Kidney (tissue), 13 donors: ENCODE measurements at regions not wholly inside any gene's neighbourhood (a gene's known extent, or its start where the extent isn't known, plus 50 kb on each side); places are given as distances from the start of the nearest gene placed in this dataset.

Experiments used
- DNase-seq, 5 donors: peaks; one replicate each; pipeline ENCODE4 v3.0.0-alpha.2; 2013 to 2020
- FAIRE-seq: peaks from 2 replicates; lab custom pipeline; 2012; peaks lifted over from hg19 to GRCh38; lab: Jason Lieb, UNC
- H3K27ac ChIP-seq, 2 donors: one replicate each; pipeline ENCODE4 v1.7.0; 2013; ENCODE audit warnings: low read depth in 2 of 2, low read length in 2 of 2, inconsistent platforms in 1 of 2
- H3K27me3 ChIP-seq: one replicate; pipeline ENCODE4 v1.7.1; 2013; ENCODE audit warnings: low read length, inconsistent platforms; ENCODE audit not compliant: control insufficient read depth, insufficient read depth
- H3K36me3 ChIP-seq, 3 donors: one replicate each; pipeline versions ENCODE4 v1.7.0 to v1.7.1; 2013; ENCODE audit warnings: low read length in 3 of 3, control low read depth in 1 of 3, inconsistent platforms in 1 of 3; ENCODE audit not compliant: insufficient read depth in 3 of 3, control insufficient read depth in 2 of 3
- H3K4me1 ChIP-seq, 3 donors: one replicate each; pipeline versions ENCODE4 v1.7.0 to v1.7.1; 2013; ENCODE audit warnings: low read length in 3 of 3, inconsistent platforms in 1 of 3, low read depth in 1 of 3; ENCODE audit not compliant: control insufficient read depth in 2 of 3, insufficient read depth in 2 of 3
- H3K4me3 ChIP-seq, 3 donors: one replicate each; pipeline versions ENCODE4 v1.7.0 to v1.8.1; 2013; ENCODE audit warnings: low read length in 3 of 3, control low read depth in 1 of 3, inconsistent platforms in 1 of 3
- H3K9ac ChIP-seq, 3 donors: one replicate each; pipeline versions ENCODE4 v1.7.0 to v1.7.1; 2013; ENCODE audit warnings: low read length in 3 of 3, control low read depth in 1 of 3, inconsistent platforms in 1 of 3
- H3K9me3 ChIP-seq, 3 donors: one replicate each; pipeline versions ENCODE4 v1.7.0 to v1.7.1; 2013; ENCODE audit warnings: low read length in 3 of 3, control low read depth in 1 of 3, inconsistent platforms in 1 of 3; ENCODE audit not compliant: control insufficient read depth in 2 of 3, insufficient read depth in 1 of 3
- CTCF ChIP-seq: IDR thresholded peaks from 3 replicates; pipeline ENCODE4 v1.5.1; 2012; ENCODE audit warnings: mild to moderate bottlenecking, moderate library complexity, borderline replicate concordance; ENCODE audit not compliant: insufficient read depth; ENCODE audit errors: extremely low read depth
- intact Hi-C: fragments of 100-400 bp; cut with DNase I; formaldehyde crosslinking; loops from one replicate; pipeline ENCODE4 v1.11.1; 2022
- donor health status: control.
- donor health status: control.
- donor health status: control.
- donor health status: control.
- donor health status: control.
- donor health status: DM: yes; HTN: yes; CAD: no.
- donor health status: Normal renal cell carcinoma (clear cell type).

DNA sequence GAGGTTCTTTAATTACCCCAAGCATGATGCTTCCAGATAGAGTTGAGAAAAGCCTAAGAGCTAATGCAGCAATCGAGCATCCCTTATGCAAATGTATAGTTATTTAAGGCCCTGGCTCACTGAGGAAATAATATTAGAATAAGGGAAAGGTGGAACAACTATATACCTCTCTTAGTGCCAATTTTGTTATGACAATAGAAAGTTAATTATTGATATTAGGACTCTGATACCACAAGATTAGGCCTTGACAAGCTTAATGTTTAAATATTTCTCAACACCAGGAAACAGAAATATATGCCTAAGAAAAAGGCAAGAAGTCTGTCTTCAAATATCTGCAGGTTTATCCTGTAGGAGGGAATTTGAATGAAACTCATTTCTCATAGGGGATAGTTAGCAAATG, 371.0 kb downstream of the PRELID2 start:
- Histone ChIP-seq H3K4me3 (no peak overlapping the region), H3K9me3 (peaks cover 0 to 4% (median 0%) of the 10 kb centered on the region in 3 donors), H3K27ac (no peak overlapping the region), H3K36me3 (no peaks in the 10 kb centered on the region), H3K9ac (no peak overlapping the region), H3K4me1 (peaks cover 0 to 3% (median 0%) of the 10 kb centered on the region in 3 donors), H3K27me3 (no peaks in the 10 kb centered on the region)
- FAIRE-seq (no peak), DNase-seq (no peak)
- TF ChIP-seq CTCF: no peak
- intact Hi-C loops: no loop called here

GRCh38 chr5:145463634-145464033, 371.5 kb downstream of the PRELID2 start:
- no peaks in the 10 kb centered on the region for H3K36me3 ChIP-seq
- H3K4me3 ChIP-seq: no peak overlapping the region
- H3K27me3 ChIP-seq: no peaks in the 10 kb centered on the region
- DNase-seq (no peak), FAIRE-seq (no peak)
- H3K27ac ChIP-seq: no peak overlapping the region
- intact Hi-C loops: no loop called here
- H3K4me1 ChIP-seq: peaks cover 0 to 3% (median 0%) of the 10 kb centered on the region in 3 donors
- no peak overlapping the region for H3K9ac ChIP-seq
- TF ChIP-seq CTCF: no peak
- H3K9me3 ChIP-seq: peaks cover 0 to 4% (median 0%) of the 10 kb centered on the region in 3 donors

- H3K9ac ChIP-seq: no peak overlapping the region
- H3K27ac ChIP-seq: no peak overlapping the region
- no peaks in the 10 kb centered on the region for H3K36me3 ChIP-seq
- FAIRE-seq (no peak), DNase-seq (no peak)
- TF ChIP-seq CTCF: no peak
- H3K4me3 ChIP-seq: no peak overlapping the region
- intact Hi-C loops: no loop called here
- H3K27me3 ChIP-seq: no peaks in the 10 kb centered on the region
- H3K4me1 ChIP-seq: peaks cover 0 to 3% (median 0%) of the 10 kb centered on the region in 3 donors
- peaks cover 0 to 4% (median 0%) of the 10 kb centered on the region in 3 donors for H3K9me3 ChIP-seq
Observed at GRCh38 chr5:145462525-145462924, 372.6 kb downstream of the PRELID2 start.

DNA sequence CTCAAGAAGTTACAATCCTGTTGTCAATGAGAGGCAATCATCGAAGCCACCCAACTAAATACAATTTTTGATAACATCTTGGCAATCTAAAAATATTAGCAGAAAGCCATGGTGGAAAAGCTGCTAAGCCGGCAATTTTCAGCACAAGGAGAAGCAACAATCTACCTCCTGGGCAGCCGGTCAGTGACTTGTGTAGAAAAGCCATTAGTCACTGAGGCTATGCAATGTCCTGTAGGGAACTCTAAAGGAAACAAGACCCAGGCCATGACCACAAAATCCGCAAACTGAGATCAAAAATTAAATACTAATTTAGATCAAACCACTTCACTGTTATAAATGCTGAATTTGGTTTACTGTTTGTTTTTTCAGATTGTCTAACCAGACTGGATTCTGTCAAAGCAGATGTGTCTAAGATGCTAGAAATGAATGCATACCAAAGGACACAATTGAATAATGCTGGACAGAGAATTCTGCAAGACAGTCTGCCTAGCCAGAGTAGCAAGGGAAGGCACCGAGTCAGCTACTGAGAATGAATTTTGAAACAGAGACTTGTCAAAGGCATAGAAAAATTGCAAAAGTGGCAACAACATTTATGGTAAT, 384.8 kb downstream of the PRELID2 start:
- no peak overlapping the region for H3K27ac ChIP-seq
- H3K27me3 ChIP-seq: no peaks in the 10 kb centered on the region
- FAIRE-seq: no peak
- TF ChIP-seq CTCF: no peak
- no peaks in the 10 kb centered on the region for H3K36me3 ChIP-seq
- intact Hi-C loops: no loop called here
- no peak overlapping the region for H3K4me3 ChIP-seq
- H3K9me3 ChIP-seq: peaks cover 0 to 5% (median 0%) of the 10 kb centered on the region in 3 donors
- no peak for DNase-seq
- no peak overlapping the region for H3K9ac ChIP-seq
- no peaks in the 10 kb centered on the region for H3K4me1 ChIP-seq
